ENCODE measurements at regions not wholly inside any gene's neighbourhood (a gene's known extent, or its start where the extent isn't known, plus 50 kb on each side); places are given as distances from the start of the nearest gene placed in this dataset.
"Not testable (repeated sequence)": the region's sequence is repeated elsewhere in the genome, so short reads cannot be mapped to it uniquely, and the experiment has no call there.

GRCh38 chr18:51248685-51249084 lies 51.2 kb upstream of the MEX3C start:
- 93% methylated on average over 2 of the region's 2 CpGs for WGBS
- peaks cover 11% of the 10 kb centered on the region for H3K4me1 ChIP-seq (ENCODE audit: insufficient read depth, low read length)

GRCh38 chr18:51250006-51250405 lies 52.5 kb upstream of the MEX3C start:
- Histone ChIP-seq H3K4me1 (ENCODE audit: insufficient read depth, low read length) (peaks cover 11% of the 10 kb centered on the region), H3K9me3 (ENCODE audit: insufficient read depth, low read depth, low read length) (no peaks in the 10 kb centered on the region), H3K36me3 (ENCODE audit: insufficient read depth, low read length) (no peaks in the 10 kb centered on the region), H3K4me3 (ENCODE audit: low read length) (no peak overlapping the region), H3K9ac (ENCODE audit: low read depth, low read length) (no peak overlapping the region), H3K27me3 (ENCODE audit: insufficient read depth, low read length) (no peaks in the 10 kb centered on the region), H3K27ac (ENCODE audit: low read depth, low read length) (no peak overlapping the region)
- WGBS: 73% methylated on average over 4 of the region's 4 CpGs

More at GRCh38 chr18:51248685-51249084, 51.2 kb upstream of the MEX3C start:
- no peak overlapping the region for H3K27ac ChIP-seq (ENCODE audit: low read depth, low read length)
- no peaks in the 10 kb centered on the region for H3K36me3 ChIP-seq (ENCODE audit: insufficient read depth, low read length)
- H3K4me3 ChIP-seq (ENCODE audit: low read length): no peak overlapping the region
- no peaks in the 10 kb centered on the region for H3K9me3 ChIP-seq (ENCODE audit: insufficient read depth, low read depth, low read length)
- H3K27me3 ChIP-seq (ENCODE audit: insufficient read depth, low read length): no peaks in the 10 kb centered on the region
- H3K9ac ChIP-seq (ENCODE audit: low read depth, low read length): no peak overlapping the region

- WGBS: 78% methylated on average over 3 of the region's 3 CpGs
- Histone ChIP-seq H3K9ac (ENCODE audit: low read depth, low read length) (no peak overlapping the region), H3K36me3 (ENCODE audit: insufficient read depth, low read length) (no peaks in the 10 kb centered on the region), H3K27ac (ENCODE audit: low read depth, low read length) (no peak overlapping the region), H3K9me3 (ENCODE audit: insufficient read depth, low read depth, low read length) (no peaks in the 10 kb centered on the region), H3K4me1 (ENCODE audit: insufficient read depth, low read length) (peaks cover 11% of the 10 kb centered on the region), H3K4me3 (ENCODE audit: low read length) (no peak overlapping the region), H3K27me3 (ENCODE audit: insufficient read depth, low read length) (no peaks in the 10 kb centered on the region)
Observed at GRCh38 chr18:51250458-51251024, 53.1 kb upstream of the MEX3C start.

- Histone ChIP-seq H3K4me1 (ENCODE audit: insufficient read depth, low read length) (peaks cover 11% of the 10 kb centered on the region), H3K4me3 (ENCODE audit: low read length) (no peak overlapping the region), H3K27ac (ENCODE audit: low read depth, low read length) (no peak overlapping the region), H3K9me3 (ENCODE audit: insufficient read depth, low read depth, low read length) (no peaks in the 10 kb centered on the region), H3K27me3 (ENCODE audit: insufficient read depth, low read length) (no peaks in the 10 kb centered on the region), H3K9ac (ENCODE audit: low read depth, low read length) (no peak overlapping the region), H3K36me3 (ENCODE audit: insufficient read depth, low read length) (no peaks in the 10 kb centered on the region)
Observed at GRCh38 chr18:51251625-51252024, 54.1 kb upstream of the MEX3C start.

DNA sequence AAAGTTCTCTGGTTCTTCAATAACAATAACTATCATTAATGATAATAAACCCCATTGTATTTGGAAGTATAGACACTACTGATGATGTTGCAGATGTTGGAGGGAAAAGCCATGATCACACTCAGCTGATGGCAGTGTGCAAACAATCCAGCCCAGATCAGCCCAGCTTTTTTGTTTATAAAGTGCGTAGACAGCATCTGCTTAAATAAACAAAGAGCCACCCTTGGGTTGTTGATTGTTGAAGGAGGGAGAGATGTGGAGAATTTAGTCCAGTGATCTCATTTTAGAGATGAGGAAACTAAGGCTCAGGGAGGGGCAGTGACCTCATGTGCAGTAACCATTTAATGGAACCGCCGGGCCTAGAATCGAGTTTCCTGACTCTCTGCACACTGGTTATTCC lies 56.0 kb upstream of the MEX3C start:
- no peaks in the 10 kb centered on the region for H3K27me3 ChIP-seq (ENCODE audit: insufficient read depth, low read length)
- H3K27ac ChIP-seq (ENCODE audit: low read depth, low read length): no peak overlapping the region
- no peaks in the 10 kb centered on the region for H3K9me3 ChIP-seq (ENCODE audit: insufficient read depth, low read depth, low read length)
- H3K4me1 ChIP-seq (ENCODE audit: insufficient read depth, low read length): peaks cover 11% of the 10 kb centered on the region
- H3K9ac ChIP-seq (ENCODE audit: low read depth, low read length): no peak overlapping the region
- H3K36me3 ChIP-seq (ENCODE audit: insufficient read depth, low read length): no peaks in the 10 kb centered on the region
- no peak overlapping the region for H3K4me3 ChIP-seq (ENCODE audit: low read length)
- whole genome bisulfite sequencing: 96% methylated on average over 4 of the region's 4 CpGs

DNA sequence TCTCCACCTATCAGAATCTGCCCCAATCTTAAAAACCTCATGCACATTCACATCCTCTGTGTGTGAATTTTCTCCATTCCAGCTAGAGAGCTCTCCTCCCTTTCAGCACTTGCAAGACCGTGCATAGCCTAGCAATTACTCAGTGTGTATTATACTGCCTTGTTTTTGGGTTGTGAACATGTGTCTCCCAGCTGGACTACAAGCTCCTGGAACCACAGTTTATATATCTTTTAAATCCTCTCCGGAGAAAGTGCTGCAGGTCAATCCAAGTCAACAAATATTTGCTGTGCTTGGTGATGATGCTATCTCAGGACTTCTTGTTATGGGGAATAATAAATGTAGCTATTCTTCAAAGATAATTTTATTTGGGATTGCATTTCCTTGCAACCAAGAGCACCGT lies 58.2 kb upstream of the MEX3C start:
- H3K9me3 ChIP-seq (ENCODE audit: insufficient read depth, low read depth, low read length): no peaks in the 10 kb centered on the region
- peaks cover 3% of the 10 kb centered on the region; the same call in 1 of the 2 replicates for H3K4me1 ChIP-seq (ENCODE audit: insufficient read depth, low read length)
- H3K36me3 ChIP-seq (ENCODE audit: insufficient read depth, low read length): no peaks in the 10 kb centered on the region
- H3K9ac ChIP-seq (ENCODE audit: low read depth, low read length): no peak overlapping the region
- 91% methylated on average over 2 of the region's 3 CpGs for WGBS
- H3K27me3 ChIP-seq (ENCODE audit: insufficient read depth, low read length): no peaks in the 10 kb centered on the region
- no peak overlapping the region for H3K4me3 ChIP-seq (ENCODE audit: low read length)
- no peak overlapping the region for H3K27ac ChIP-seq (ENCODE audit: low read depth, low read length)

- Histone ChIP-seq H3K9ac (ENCODE audit: low read depth, low read length) (no peak overlapping the region), H3K36me3 (ENCODE audit: insufficient read depth, low read length) (no peaks in the 10 kb centered on the region), H3K4me1 (ENCODE audit: insufficient read depth, low read length) (no peaks in the 10 kb centered on the region), H3K4me3 (ENCODE audit: low read length) (no peak overlapping the region), H3K27ac (ENCODE audit: low read depth, low read length) (no peak overlapping the region), H3K27me3 (ENCODE audit: insufficient read depth, low read length) (no peaks in the 10 kb centered on the region), H3K9me3 (ENCODE audit: insufficient read depth, low read depth, low read length) (no peaks in the 10 kb centered on the region)
- WGBS: 90% methylated on average over 4 of the region's 4 CpGs
Observed at GRCh38 chr18:51257150-51257549, 59.7 kb upstream of the MEX3C start.

GRCh38 chr18:51260118-51260517 lies 62.6 kb upstream of the MEX3C start:
- no peaks in the 10 kb centered on the region for H3K9me3 ChIP-seq (ENCODE audit: insufficient read depth, low read depth, low read length)
- no peak overlapping the region for H3K27ac ChIP-seq (ENCODE audit: low read depth, low read length)
- H3K4me1 ChIP-seq (ENCODE audit: insufficient read depth, low read length): no peaks in the 10 kb centered on the region
- no peaks in the 10 kb centered on the region for H3K27me3 ChIP-seq (ENCODE audit: insufficient read depth, low read length)
- WGBS: 90% methylated on average over 2 of the region's 2 CpGs
- no peak overlapping the region for H3K9ac ChIP-seq (ENCODE audit: low read depth, low read length)
- H3K4me3 ChIP-seq (ENCODE audit: low read length): no peak overlapping the region
- H3K36me3 ChIP-seq (ENCODE audit: insufficient read depth, low read length): no peaks in the 10 kb centered on the region

DNA sequence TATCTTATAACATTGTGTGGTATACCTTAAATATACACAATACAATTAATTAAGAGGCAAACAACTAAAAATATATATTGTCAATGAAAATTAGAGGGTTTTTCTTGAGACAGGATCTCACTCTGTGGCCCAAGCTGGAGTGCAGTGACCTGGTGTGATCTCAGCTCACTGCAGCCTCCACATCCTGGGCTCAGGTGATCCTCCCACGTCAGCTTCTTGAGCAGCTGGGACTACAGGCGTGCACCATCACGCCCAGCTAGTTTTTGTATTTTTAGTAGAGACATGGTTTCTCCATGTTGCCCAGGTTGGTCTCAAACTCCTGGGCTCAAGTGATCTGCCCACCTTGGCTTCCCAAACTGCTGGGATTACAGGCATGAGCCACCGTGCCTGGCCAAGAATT lies 68.6 kb upstream of the MEX3C start:
- H3K4me1 ChIP-seq (ENCODE audit: insufficient read depth, low read length); H3K27me3 ChIP-seq (ENCODE audit: insufficient read depth, low read length); H3K4me3 ChIP-seq (ENCODE audit: low read length); H3K9me3 ChIP-seq (ENCODE audit: insufficient read depth, low read depth, low read length); H3K27ac ChIP-seq (ENCODE audit: low read depth, low read length); H3K36me3 ChIP-seq (ENCODE audit: insufficient read depth, low read length); H3K9ac ChIP-seq (ENCODE audit: low read depth, low read length): not testable (repeated sequence)
- 94% methylated on average over 4 of the region's 4 CpGs for WGBS

- whole genome bisulfite sequencing: 88% methylated on average over 2 of the region's 4 CpGs
- H3K4me3 ChIP-seq (ENCODE audit: low read length): no peak overlapping the region
- H3K4me1 ChIP-seq (ENCODE audit: insufficient read depth, low read length): no peaks in the 10 kb centered on the region
Observed at GRCh38 chr18:51266773-51267172, 69.3 kb upstream of the MEX3C start.

GRCh38 chr18:51273437-51273836 lies 76.0 kb upstream of the MEX3C start:
- Histone ChIP-seq H3K9ac (ENCODE audit: low read depth, low read length) (no peak overlapping the region), H3K4me3 (ENCODE audit: low read length) (no peak overlapping the region), H3K36me3 (ENCODE audit: insufficient read depth, low read length) (no peaks in the 10 kb centered on the region), H3K27me3 (ENCODE audit: insufficient read depth, low read length) (no peaks in the 10 kb centered on the region), H3K9me3 (ENCODE audit: insufficient read depth, low read depth, low read length) (no peaks in the 10 kb centered on the region), H3K27ac (ENCODE audit: low read depth, low read length) (no peak overlapping the region), H3K4me1 (ENCODE audit: insufficient read depth, low read length) (peaks cover 17% of the 10 kb centered on the region)

More at GRCh38 chr18:51266773-51267172, 69.3 kb upstream of the MEX3C start:
- Histone ChIP-seq H3K9me3 (ENCODE audit: insufficient read depth, low read depth, low read length) (no peaks in the 10 kb centered on the region), H3K27me3 (ENCODE audit: insufficient read depth, low read length) (no peaks in the 10 kb centered on the region), H3K27ac (ENCODE audit: low read depth, low read length) (no peak overlapping the region), H3K36me3 (ENCODE audit: insufficient read depth, low read length) (no peaks in the 10 kb centered on the region), H3K9ac (ENCODE audit: low read depth, low read length) (no peak overlapping the region)
